ENCODE measurements at regions not wholly inside any gene's neighbourhood (a gene's known extent, or its start where the extent isn't known, plus 50 kb on each side); places are given as distances from the start of the nearest gene placed in this dataset.

DNA sequence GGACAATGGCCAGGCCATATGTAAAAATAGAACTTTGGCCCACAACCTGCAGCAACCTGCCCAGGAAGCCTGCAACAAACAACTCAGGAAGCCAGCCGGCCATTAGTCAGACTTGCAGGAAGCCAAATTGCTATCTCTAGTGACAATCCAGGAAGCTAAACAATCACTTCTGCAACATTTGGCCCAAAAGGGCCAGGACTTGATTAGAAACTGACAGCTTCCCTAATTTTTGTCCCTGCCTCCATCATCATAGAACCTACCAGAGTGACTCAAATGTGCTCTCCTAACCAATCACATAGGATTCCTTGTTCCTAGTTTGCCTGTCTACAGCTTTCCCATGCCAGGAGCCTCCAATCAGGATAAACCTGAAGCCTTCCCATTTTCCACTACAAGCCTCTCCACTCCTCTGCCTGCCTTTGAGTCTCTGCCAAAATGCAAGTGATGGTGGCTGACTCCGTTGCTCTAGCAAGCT is 639.3 kb downstream of the PTPRU start:
- DNase-seq: no peak

DNA sequence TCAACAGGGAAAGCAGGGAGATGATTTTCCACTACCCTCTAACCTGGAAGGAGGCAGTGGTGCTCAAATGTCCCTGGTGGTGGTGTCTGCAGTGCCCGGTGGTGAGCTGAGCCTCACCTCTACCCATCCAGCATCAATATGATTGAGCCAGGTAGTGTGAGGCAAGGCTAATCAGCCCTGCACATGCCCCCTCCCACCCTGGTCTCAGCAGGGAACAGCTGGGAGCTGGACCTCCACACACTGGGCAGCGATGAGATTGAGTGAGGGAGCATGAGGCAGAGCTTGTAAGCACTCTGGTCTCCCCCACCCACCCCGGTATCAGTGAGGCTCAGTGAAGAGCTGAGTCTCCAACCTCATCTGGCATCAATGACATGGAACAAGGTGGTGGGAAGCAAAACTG is 634.3 kb downstream of the PTPRU start:
- no peak for DNase-seq

DNA sequence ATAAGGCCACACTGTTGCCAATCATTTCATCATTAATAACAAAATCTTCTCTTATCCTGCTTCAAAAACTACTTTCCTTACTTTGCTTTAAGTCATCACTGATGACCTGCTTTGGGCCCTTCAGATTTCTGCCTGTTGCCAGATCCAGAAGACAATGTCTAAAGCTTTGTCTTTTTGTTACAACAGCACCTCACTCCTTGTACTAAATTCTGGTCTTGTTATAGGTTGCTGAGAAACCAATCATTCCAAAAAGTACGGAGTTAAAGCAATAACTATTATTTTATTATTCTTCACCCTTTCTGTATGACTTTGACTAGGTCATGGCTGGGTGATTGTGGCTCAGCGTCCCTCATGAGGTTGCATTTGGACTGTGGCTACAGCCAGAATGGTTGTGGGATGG is 633.5 kb downstream of the PTPRU start:
- DNase-seq: no peak

DNA sequence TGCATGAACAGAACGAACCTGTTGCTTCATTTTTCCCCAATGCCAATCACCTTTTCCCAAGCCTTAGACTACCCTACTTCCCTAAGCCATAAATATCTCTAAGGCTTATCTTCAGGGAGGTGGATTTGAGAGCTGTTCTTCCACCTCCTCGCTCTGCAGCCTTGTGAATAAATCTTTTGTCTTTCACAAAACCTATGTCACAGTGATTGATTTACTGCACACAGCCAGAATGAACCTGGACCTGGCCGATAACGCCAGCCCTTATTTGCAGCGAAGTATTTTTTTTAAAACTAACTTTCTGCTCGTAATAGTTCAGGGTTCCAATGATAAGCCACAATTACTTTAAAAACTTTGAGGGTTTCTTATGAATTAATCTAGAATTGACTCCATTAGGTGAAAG is 632.6 kb downstream of the PTPRU start:
- no peak for DNase-seq

DNA sequence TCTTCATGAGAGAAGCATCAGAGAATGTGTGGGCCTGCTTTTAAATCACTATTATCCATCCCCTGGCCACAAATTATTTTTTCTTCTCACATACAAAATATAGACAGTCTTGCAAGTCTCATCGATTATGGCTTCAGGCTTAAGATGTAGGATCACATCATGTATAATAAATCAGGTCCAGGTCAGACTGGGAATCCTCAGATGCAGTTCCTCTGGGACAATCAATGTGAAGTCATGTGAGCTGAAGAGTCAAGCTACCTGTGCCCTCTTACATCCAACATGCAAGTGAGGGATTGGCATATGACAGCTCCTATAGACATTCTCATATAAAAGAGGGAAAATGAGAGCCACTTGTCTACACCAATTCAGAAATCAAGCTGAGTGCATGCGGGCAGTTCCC is 631.8 kb downstream of the PTPRU start:
- DNase-seq: no peak

DNA sequence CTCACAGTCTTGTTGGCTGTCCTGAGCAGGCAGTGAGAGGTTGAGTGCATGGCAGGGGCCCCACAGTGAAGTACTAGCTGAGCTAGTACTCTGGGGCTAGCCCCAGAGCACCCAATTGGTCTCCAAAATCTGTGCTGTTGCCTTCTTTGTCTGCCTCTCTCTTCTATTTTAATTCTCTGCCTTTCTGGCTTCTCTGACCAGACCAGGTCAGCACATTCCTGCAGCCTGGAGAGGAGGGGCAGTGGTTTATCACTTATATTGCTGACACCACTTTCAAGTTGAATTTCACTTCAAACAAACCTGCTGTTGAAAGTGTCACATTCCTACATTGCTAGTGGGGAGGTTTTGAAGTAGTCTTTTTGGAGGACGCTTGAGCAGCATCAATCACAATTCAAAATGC is 628.7 kb downstream of the PTPRU start:
- DNase-seq: no peak

DNA sequence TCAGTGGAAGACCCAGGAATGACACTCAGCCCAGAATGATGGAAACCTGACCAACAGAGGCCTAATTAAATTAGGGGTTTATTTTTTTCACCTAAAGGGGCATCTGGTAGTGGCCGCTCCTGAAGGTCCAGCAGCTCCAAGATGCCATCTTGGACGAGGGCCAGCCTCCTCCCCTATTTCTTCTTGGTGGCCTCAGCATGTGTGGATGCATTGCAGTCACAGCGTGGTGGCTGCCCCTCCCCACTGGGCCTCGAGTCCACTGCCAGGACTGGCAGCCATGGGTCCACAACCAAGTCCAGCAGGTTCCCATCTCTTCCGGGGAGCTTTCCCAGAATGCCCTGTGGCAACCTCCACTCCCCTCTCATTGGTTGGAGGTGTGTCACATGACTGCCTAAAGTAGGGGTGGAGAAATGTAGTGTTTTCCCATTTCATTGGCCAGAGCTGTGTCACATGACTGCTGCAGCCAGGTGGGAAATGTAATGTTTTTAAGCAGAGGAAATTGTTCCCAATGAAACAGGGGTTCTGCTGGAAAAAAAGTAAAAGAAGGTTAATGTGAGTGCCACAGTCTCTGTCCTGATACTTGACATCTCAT is 628.2 kb downstream of the PTPRU start:
- no peak for DNase-seq

DNA sequence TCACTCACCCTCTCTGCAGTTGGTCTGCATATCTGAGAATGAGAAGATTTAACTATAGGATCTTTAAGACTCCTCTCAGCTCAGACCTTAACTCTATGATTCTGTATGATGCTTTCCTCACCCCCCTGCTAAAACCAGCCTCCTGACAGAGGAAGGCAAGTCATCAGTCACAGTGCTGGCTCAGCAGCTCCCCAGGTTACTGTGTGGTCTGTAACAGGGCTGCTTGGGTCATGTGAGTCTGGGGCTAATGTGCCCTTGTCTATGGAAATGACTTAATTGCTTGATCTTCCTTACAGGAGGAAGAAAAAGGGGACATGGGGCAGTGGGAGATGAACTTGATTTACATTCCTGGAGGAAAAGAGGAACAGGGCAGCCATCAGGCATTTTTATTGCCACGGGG is 625.6 kb downstream of the PTPRU start:
- DNase-seq: no peak

DNA sequence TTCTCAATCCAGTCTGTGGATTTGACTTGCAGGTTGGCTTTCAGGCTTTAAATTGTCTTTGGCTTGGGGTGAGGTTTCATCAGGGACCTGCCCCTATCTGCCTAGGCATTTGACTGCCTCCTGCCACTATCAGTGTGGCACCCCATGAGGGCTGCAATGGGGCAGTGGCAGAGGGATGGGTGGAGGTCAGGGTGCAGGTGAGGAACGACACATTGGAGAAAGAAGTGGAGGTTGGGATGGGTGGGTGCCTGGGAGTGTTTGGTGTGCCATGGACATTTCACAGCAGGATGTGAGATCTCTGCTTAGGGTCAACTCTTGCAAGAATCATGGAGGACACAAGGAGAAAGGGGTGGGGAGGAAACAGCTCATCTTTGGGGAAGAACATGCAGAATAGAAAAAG is 625.1 kb downstream of the PTPRU start:
- DNase-seq: no peak

DNA sequence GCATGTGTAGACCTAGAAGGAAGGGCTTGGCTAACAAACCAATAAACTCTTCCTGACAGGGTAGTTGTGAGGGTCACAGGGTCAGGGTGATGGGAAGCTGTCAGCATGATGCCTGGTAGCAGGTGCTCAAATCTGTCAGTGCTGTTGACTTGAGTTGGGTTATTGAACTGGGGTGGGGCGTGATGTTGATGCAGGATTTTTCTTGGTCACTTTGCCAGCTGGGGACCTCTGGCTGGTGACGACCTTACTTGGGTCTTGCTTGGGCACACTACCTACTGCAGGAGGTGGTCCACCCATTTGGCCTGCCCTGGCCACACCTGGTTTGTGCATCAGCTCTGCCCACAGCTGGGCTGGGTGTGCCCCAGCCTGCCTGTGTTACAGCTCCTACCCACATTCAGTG is 624.4 kb downstream of the PTPRU start:
- DNase-seq: no peak

DNA sequence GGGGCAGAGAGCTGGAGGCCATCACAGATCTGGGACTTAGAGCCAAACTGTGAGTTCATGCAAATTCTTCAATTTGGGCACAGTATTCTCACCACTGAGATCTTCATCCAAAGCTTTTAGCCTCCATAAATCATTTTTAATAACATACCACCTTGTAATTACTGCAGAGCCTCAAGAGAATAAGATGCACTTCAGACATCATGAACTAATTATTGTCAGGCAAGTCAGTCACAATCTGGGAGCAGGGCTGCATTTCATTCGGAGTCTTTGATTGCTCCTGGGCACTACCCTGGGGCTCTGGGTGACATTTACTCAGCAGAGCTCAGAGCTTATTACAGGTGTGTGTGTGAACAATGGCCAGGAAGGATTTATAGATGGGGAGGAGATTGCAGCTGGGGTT is 623.7 kb downstream of the PTPRU start:
- DNase-seq: no peak

DNA sequence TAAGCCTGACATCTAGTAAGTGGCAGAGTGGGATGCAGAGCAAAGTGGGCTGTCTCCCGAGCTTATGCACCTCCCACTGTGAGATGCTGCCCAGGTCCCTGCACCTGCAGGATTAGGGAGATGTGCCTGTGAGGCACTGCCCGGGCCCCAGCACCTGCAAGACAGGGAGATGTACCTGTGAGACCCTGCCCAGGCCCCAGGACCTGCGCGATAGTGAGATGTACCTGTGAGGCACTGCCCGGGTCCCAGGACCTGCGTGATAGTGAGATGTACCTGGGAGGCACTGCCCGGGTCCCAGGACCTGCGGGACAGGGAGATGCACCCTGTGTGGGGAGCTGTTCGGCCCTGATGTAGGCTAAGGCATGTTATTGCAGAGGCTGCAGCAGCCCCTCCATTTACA is 622.8 kb downstream of the PTPRU start:
- DNase-seq: no peak

DNA sequence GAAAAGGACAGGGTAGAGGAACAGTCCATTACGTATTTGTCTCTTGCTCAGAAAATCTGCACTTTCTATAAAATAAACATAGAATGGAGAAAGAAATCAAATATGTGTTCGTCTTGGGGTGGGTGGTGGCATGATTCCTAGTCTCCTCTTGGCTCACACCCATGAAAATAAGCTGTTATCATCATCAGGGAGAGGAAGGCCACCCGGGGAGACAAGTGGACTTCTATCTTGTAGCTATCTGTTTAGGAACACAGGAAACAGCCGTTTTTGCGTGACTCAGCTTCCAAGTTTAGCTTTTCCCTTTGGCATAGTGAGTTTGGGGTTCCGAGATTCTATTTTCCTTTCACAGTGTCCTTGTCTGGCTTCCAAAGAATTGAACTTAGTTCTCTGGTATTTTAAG is 622.3 kb downstream of the PTPRU start:
- no peak for DNase-seq

DNA sequence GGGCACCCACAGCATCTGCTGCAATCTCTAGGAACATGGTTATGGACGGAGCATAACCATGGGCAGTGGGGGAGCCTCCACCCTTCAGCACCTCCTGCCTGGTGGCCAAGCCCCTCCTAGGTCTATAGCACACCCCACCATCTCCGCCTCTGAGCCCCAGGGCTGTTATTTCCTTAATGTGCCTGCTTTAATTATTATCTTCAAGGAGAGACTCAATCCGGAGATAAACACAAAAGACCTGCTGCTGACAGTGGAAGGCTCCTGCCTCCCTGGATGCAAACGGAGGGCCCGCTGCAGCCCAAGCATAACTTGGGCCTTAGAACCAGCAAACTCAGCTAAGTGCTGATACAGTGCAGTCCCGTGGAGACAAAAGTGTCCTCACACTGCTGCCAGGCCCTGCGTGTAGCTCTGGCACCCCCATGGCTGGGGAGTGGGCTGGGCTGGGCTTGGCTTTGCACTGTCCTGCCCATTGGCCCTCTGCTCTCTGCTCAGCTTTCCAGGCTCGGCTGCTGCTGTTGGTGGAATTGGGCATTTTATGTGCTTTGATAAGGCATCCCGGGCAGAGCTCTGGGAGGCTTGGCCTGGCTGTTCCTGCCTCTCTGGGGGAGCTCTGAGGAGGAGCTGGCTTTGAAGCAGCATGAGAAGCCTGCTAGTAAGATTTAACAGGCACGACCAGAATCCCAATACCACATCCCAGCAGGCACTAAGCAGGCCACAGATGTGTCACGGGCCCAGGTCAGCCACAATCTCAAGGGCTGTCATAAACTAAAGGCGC is 620.2 kb downstream of the PTPRU start:
- no peak for DNase-seq

DNA sequence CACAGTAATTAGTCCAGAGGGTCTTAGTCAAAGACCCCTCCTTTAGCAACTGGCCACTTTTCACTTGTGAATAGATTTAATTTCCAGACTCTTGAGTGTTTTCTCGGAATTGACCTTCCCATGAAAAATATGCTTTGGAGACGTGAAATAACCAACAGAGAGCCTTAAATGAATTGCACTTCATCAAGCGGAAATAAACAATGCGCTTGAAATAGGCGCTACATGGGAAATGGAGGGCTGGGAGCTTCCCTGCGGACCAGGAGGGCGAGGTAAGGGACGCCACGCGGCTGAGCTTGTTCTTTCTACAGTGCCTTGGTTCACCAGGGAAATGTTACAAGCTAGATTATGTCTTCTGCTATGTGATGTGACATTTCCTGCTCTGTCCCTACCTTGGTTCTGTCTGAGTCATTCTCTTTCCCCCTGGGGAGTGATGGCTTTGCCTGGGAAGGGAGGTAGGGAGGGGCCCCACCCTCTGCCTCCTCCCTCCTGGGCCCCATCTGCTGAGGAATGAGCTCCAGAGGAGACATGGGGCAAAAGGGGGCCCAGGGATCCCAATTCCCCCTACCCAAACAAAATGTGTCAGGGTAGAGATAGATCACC is 619.3 kb downstream of the PTPRU start:
- no peak for DNase-seq

DNA sequence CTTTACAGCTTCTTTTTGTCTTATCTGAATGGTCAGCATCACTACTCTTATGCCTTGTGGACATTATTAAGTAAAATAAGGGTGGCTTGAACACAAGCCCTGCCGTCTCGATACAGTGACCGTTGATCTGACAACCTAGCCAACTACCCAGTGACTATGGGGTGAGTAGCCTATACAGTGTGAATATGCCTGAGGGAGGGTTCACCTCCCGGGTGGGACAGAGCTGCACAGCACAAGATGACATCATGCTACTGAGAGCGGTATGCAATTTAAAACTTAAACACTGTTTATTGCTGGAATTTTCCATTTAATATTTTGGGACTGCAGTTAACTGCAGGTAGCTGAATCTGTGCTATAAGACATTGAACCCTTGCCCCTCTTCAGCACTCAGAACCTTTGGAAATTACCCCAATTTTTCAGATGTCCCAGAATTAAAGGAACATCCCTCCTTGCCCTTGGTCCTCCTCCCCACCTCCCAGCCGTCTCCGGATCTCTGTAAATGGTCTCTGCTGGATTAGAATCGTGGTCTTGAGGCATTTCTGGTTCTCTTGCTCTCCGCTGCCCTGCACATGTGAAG is 618.5 kb downstream of the PTPRU start:
- no peak for DNase-seq

DNA sequence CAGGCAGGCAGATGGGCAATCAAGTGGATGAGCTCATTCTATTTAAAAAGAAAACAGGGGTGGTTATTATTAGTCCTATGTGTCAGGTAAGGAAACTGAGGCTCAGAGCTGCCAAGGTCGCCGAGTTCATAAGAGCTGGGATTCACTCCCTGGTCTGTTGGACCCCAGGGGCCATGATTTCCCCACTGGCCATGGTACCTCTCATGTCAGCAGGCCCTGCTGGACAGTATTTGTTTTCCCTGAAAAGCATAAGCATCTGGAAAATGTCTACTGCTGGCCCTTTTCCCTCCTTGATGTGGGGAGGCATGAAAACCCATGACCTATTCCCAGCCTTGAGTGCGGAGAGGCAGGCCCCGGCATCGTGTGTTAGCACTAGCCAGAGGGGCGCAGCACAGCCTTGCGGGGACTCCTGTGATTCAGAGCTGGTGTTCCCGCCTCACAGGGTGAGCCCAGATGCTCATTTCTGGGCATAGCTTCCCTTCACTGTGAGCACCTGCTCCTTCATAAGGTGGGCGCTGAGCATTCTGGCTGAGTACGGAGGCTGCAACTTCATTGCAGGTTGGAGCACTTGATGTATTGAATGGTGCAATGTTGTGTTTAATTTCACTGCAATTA is 617.5 kb downstream of the PTPRU start:
- no peak for DNase-seq

DNA sequence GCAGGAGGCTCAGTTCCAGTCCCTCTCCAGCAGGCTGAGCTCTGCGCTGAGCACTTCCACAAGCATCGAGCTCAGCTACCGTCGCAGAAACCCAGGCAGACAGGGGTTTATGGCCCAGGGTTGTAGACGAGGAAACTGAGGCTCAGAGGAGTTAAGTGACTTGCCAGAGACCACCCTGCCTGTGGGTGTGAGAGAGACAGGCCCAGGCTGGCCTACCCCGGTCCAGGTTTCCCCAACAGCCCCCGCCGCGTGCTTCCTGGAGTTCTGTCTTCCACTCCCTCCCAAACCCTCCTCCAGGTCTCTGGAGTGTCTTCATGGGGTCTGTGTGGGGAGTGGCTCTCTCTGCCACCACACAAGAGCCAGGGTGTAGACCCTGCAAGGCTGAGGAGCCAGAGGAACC is 615.9 kb downstream of the PTPRU start:
- no peak for DNase-seq

DNA sequence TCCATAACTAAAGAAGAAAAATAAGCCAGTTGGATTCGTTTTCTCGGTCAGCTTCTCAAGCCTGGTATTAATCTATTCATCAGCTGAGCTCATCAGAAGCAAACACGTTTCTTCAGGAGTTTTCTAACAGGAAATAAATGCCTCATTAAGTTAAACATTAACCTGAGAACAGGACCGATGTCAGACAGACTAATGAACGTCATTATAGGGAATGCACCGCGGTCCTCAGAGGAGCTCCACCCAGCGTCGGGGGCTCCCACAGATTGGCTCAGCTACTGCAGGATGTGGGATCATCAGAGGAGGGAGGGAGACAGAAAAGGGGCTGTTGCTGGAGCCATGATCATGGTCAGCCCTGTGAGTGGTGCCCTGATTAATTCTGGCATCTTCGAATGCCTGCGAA is 615.4 kb downstream of the PTPRU start:
- no peak for DNase-seq

DNA sequence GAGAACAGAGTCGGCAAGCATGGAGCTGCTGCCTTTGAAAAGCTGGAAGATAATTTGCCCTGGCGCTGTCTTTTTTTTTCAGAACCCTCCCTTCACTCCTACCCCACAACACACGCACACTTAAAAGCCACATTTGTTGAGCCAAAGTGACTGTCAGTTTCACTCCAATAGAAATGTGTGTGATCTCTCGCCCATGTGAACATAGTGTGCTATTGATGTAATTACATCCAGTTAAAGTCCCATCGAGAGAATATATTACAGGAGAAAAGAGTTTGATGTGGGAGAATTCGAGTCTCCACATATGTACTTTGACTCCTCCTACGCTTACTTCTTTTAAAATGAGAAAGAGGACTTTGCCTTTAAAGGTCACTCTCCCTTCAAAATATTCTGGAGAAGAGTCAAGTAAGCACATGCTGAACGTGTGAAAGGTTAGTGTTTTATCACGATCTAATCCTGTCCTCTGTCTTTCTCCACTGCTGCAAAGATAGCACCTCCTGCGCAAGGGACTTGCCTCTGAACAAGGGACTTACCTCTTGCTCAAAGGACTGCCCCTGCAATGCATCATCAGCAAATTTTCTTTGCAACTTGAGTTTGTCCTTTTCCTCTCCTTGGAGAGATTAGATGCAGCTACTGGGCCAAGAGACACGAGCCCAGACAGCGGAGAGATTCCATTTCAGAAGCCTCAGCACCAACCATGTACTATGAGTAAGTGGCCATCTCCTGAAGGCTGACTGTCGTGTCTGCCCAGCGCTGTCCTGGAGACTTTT is 613.9 kb downstream of the PTPRU start:
- no peak for DNase-seq

DNA sequence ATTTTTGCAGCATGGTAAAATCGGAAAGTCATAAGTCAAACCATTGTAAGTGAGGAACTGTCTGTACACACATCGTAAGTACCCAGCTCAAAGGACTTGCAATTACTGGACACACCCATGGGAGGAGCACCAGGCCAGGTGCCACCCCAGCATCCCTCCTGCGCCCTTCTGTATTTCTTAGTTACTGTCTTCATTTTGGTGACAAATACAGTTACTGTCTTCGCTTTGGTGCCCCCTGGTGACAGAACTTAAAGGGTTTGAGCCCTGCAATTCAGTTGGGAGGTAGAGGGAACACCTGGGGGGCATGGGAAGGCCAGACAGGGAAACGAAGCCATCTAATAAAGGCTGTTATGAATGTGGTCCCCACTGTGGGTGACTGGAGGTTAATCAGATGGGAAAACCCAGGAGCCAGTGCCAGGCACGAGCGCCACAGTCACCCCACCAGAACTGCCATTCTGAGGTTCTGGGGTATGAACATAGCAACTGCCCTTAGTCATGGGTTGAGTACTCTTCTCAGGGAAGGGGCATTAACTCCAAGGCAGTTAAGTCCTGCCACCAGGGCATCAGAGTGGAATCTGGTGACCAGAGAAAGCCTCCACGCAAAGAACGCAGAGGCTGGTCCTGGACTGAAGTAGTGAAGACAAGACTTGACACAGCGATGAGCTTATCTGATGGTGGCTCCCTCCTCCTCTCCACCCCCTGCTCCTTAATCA is 612.9 kb downstream of the PTPRU start:
- peak; percentile 6 to 60 for DNase-seq

DNA sequence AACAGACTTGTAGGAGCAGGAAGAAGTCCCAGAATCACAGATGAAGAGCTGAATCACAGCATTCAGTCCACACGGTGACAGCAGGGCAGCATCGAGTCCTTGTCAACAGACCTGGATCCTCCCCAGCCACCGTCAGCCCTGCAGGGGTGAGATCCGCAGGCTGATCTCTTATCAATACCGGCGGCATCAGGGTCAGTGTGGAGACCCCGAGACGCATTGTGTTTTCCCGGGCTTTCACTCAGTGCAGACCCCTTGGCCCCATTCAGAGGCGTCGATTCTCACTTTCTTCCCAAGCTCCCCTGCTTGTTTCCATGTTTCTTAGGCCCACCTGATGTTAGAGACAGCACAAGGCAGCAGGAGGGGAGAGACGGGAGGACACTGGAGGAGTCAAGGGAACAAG is 609.6 kb downstream of the PTPRU start:
- no peak for DNase-seq

All from inflammatory macrophage treated with lipopolysaccharide for 1 hour (primary cell).